CD4-positive, alpha-beta T cell treated with Interleukin-4 for 1 hour (primary cell): ENCODE measurements at regions not wholly inside any gene's neighbourhood (a gene's known extent, or its start where the extent isn't known, plus 50 kb on each side); places are given as distances from the start of the nearest gene placed in this dataset.

Source experiments
- DNase-seq, 2 donors: peaks; one replicate each; pipeline ENCODE4 v3.0.0-alpha.2; 2020 to 2022

GRCh38 chr1:4511374-4511773 is 143.0 kb upstream of the AJAP1 start:
- no peak for DNase-seq

GRCh38 chr1:4512636-4513035 is 141.8 kb upstream of the AJAP1 start:
- no peak for DNase-seq

GRCh38 chr1:4513685-4514084 is 140.7 kb upstream of the AJAP1 start:
- no peak for DNase-seq

DNA sequence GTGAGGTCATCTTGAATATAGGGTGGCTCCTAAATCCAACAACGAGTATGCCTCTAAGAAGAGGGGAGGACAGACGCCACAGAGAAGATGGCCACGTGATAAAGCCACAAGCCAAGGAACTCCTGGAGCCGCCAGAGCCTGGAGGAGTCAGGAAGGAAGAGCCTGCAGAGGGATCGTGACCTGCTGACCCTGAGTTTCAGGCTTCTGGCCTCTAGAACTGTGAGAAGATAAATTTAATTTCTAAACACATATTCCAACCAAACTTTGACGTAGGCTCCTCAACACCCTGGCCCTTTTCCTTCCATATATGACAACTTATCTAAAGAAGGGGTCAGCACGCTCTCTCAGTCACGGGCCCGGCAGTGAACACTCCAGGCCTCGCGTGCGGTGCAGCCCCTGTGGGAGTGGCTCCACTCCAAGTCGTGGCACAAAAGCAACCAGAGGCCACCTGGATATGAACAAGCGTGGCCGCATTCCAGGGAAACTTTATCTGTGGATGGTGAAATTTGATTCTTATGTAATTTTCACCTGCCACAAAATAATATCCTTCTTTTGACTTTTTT is 138.6 kb upstream of the AJAP1 start:
- DNase-seq = no peak

DNA sequence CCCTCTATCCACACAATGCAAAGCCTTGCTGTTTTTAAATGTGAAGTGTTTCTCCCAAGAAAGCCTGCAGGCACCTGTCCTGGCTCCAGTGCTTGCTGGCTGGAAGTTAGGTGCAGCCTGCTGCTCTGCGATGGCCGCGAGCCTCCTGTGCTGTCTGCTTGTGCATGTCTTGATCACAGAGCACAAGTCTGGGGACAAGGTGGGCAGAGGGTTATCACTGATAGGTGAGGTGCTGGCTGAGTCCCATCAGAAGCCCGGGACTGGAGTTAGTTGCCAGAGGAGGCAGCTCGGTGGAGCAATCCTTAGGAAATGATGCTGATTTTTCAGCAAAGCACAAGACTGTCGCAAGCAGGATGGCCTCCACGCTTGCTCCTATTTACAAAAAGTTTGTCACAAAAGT is 137.8 kb upstream of the AJAP1 start:
- DNase-seq = no peak

GRCh38 chr1:4517186-4517954 is 137.0 kb upstream of the AJAP1 start:
- DNase-seq = no peak

DNA sequence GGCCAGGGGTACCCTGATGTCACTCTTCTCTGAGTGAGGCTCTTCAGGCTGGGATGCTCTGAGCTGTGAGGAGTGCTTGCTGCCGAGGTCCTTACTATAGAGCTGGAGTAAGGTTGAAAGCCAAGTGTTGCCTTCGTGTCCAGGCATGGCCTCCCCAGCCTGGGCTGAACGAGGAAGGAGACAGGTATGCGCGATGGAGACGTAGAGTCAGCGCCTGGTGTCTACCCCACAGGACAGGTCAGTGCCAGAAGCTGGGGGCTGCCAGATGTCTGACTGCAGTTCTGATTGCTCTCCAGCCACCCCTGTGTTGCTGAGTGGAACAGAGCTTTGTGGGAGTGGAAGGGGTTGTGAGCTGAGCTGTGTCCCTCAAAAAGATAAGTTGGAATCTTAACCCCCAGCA is 135.8 kb upstream of the AJAP1 start:
- DNase-seq = no peak

DNA sequence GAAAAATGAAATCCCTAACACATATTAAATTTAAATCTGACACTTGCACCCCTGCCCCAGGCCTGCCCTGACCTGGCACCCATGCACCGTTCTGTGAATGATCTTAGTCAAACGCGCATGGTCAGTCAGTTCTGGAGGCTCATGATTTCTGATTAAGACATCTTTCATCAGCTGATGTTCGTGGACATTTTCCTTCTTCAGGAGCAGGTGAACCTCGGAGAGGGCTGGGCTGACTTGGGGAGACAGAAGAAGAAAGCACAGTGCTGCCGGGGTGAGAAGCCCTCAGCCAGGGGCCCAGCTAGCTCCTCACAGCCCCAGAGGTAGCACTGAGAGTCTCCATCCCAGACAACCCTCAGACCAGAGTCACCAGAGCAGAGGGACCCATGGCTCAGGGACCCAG is 134.5 kb upstream of the AJAP1 start:
- no peak for DNase-seq

DNA sequence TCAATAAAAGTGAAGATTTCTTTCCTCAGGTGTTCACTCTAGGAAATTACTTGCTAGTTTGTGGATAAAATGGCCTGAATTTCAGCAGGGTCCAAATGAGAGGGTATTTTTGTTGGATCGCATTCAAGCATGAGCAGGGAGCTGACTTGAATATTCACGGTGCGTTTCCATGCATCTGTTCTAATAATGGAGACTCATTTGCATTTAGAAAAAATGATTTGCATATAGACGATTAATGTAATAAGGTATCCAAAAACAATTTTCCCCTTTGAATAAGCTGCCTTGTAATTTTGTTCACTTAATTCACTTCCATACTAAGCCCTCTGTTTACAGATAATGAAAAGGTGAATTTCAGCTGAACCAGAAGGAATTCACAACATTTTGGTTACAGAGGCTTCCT is 130.9 kb upstream of the AJAP1 start:
- DNase-seq = no peak

GRCh38 chr1:4526747-4527146 is 127.7 kb upstream of the AJAP1 start:
- DNase-seq = no peak

- no peak for DNase-seq
Measured at GRCh38 chr1:4527819-4528218, 126.6 kb upstream of the AJAP1 start.

GRCh38 chr1:4528590-4528989 is 125.8 kb upstream of the AJAP1 start:
- no peak for DNase-seq

DNA sequence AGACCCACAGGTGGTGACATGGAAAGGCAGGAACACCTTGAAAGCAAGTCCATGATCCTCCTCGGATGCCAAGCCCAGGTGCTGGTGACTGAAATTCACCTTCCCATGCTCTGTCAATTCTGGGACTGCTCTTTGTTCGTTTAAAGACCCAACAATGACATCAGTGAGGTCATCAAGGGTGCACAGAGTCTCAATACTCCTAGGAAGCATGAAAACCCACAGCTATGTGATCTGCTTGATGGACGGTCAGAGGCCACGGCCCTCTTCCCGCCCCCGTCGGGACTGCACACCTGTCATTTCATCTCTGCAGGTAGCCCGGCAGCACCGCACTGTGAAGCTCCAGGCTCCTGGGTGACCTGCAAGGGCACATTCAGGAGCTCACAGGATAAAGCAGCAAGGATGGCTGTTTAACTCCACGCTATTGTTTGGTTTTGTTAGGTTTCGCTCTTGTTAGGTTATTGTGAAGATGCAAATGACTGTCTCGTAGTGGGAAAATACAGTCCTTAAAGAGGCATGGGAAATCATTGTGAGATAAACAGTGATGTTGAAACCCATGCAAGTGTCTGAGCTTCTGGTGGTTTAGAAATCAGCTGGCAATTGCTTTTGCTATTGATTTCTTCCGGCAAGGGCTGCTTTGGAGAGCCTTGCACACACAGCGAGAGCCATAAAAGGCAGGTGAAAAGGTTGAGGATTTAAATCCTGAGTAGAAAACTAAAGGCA is 124.8 kb upstream of the AJAP1 start:
- no peak for DNase-seq

GRCh38 chr1:4530166-4530785 is 124.1 kb upstream of the AJAP1 start:
- no peak for DNase-seq

GRCh38 chr1:4531842-4532241 is 122.6 kb upstream of the AJAP1 start:
- DNase-seq = no peak

GRCh38 chr1:4532656-4533055 is 121.8 kb upstream of the AJAP1 start:
- no peak for DNase-seq

DNA sequence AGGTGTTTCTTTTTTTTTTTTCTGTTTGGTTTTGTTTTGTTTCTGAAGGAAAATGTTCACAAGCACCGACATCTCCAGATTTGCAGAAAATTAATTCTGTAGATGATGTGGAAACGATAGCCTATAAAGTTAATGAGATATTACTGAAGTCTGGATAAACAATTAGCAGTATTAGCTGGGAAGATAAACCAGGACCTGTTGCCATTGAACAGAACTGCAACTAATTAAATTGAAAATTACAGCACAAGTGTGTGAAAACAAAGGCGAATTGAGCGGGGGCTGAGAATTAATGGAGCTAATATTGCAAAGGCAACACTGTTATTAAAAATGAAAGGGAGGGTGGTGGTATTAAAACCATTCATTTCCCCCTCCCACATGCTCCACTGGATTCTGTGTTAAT is 107.5 kb upstream of the AJAP1 start:
- no peak for DNase-seq

- no peak for DNase-seq
Measured at GRCh38 chr1:4549930-4550329, 104.5 kb upstream of the AJAP1 start.

DNA sequence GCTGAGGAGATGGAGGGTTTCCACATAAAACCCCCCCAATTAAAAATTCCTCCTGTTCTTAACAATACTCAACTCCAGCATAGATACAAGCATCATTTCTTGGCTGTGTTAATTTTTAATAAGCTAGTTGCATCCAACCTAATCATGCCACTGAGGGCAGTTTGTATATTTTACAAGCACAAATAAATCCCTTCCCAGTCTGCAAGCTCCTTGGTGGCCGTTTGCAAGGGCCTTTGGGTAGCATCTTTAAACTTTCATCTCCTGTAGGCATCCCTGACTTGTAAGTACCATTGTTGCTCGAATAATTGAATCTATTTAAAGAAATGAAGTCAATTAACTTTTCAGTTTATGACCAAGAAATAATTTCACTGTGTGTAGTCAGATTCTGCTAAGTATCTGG is 103.5 kb upstream of the AJAP1 start:
- no peak for DNase-seq

DNA sequence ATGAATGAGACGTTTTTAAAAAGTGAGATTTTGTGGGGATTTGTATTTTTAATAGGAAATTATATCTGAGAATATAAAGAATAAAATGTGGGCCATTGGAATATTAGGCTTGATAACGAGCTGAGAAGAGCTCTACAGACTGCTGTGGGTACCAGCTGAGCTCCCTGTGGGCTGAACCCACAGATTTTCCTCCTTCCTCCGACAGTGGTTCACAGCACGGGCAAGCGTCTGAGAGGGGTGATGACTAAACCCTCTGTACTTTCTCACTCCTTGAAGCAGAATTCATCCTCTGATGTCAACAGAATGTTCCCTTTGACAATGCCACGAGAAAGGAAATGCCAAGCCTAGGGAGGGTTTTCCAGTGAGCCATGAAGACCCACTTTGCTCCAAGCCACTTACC is 102.7 kb upstream of the AJAP1 start:
- DNase-seq = no peak

DNA sequence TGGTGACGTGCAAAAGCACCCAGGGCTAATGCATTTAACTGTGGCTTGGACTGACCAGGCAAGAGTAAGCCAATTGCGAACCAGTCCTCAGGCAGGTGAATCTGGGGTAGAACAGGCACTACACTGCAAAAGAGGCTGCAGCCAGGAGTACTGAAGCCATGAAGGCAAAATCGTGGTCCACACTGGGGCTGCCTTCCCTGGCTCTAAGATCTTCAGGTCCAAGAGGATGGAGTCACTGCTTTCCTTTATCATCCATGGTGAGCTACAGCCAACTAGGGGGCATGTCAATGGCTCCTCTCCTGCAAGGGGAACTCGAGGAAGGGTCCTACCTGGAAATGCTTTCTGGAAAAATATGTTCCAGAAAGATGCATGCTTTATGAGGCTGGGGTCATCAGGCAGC is 100.6 kb upstream of the AJAP1 start:
- DNase-seq = no peak

DNA sequence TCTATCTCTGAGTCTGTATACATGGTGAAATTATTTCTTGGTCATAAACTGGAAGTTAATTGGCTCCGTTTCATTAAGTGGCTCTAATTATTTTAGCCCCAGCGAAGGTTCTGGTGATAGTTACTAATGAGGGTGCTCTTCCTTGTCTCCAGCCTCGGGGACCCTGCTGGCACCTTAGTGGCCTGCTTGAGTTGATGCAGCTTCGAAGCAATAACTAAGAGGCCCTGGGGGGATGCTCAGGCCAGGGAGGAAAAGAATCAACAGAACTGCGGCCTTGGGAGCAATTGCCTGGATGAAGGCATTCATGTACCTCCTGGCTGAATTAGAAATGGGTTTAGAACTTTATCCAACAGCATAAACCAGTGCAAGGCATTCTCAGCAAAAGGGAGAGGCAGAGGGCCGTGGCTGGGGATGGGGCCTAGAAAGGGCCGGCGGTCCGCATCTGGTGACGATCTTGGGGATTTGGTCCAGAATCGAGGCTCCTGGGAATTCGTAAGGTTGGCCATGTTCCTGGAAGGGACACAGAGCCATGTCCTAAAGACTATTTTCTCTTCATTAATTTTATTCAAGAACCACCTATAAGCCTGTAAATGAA is 100.0 kb upstream of the AJAP1 start:
- no peak for DNase-seq

- DNase-seq = no peak
Measured at GRCh38 chr1:4557949-4558348, 96.5 kb upstream of the AJAP1 start.

GRCh38 chr1:4561205-4561604 is 93.2 kb upstream of the AJAP1 start:
- no peak for DNase-seq
